Spleen (tissue), 11 donors: ENCODE measurements at regions not wholly inside any gene's neighbourhood (a gene's known extent, or its start where the extent isn't known, plus 50 kb on each side); places are given as distances from the start of the nearest gene placed in this dataset.

Source experiments
- DNase-seq: peaks from one replicate; pipeline ENCODE4 v3.0.0-alpha.2; 2020
- H3K27ac ChIP-seq, 8 donors: fragments of 200-600 bp; sonication (generic) in 7 of 8; 1 replicate in 4 of 8; 2 replicates in 4 of 8; pipeline versions ENCODE4 v1.5.0 to v1.8.0; 2016 to 2021; ENCODE audit warnings: inconsistent platforms in 4 of 8, mild to moderate bottlenecking in 4 of 8, moderate library complexity in 1 of 8
- H3K27me3 ChIP-seq, 7 donors: fragments of 200-600 bp; sonication (generic) in 6 of 7; replicated peaks in 1 of 7; 1 replicate in 4 of 7; 2 replicates in 3 of 7; pipeline versions ENCODE4 v1.5.0 to v1.8.0; 2016 to 2021; ENCODE audit warnings: inconsistent platforms in 3 of 7, mild to moderate bottlenecking in 1 of 7
- H3K36me3 ChIP-seq, 6 donors: fragments of 200-600 bp; sonication (generic) in 5 of 6; 1 replicate in 4 of 6; 2 replicates in 2 of 6; pipeline versions ENCODE4 v1.5.0 to v1.8.0; 2016 to 2021; ENCODE audit warnings: inconsistent platforms in 2 of 6
- H3K4me1 ChIP-seq, 6 donors: fragments of 200-600 bp; sonication (generic) in 5 of 6; 1 replicate in 3 of 6; 2 replicates in 3 of 6; pipeline versions ENCODE4 v1.5.0 to v1.8.0; 2016 to 2021; ENCODE audit warnings: inconsistent platforms in 3 of 6
- H3K4me3 ChIP-seq, 8 donors: fragments of 200-600 bp; sonication (generic) in 7 of 8; 1 replicate in 4 of 8; 2 replicates in 4 of 8; pipeline versions ENCODE4 v1.5.0 to v1.8.0; 2016 to 2021; ENCODE audit warnings: inconsistent platforms in 4 of 8, mild to moderate bottlenecking in 4 of 8, moderate library complexity in 2 of 8
- H3K9me3 ChIP-seq, 8 donors: fragments of 200-600 bp; sonication (generic) in 7 of 8; 1 replicate in 4 of 8; 2 replicates in 4 of 8; pipeline versions ENCODE4 v1.5.0 to v1.8.0; 2016 to 2021; ENCODE audit warnings: inconsistent platforms in 4 of 8
- POLR2A ChIP-seq, 3 donors: fragments of 450-650 bp; IDR thresholded peaks; one replicate each; pipeline ENCODE4 v1.5.1; 2017; ENCODE audit warnings: antibody characterized with exemption in 3 of 3, mild to moderate bottlenecking in 1 of 3
- POLR2AphosphoS5 ChIP-seq, 3 donors: sonication (generic); formaldehyde crosslinking; IDR thresholded peaks; one replicate each; pipeline ENCODE4 v1.5.1; 2017; ENCODE audit warnings: antibody characterized with exemption in 3 of 3
- WGBS, 5 donors: extraction: QIAGEN DNeasy Blood & Tissue Kit in 3 of 5; methylation state at CpG; one replicate each; pipeline versions ENCODE4 v1.1.5 to v1.1.7; 2013 to 2018; 5-methylcytosine and 5-hydroxymethylcytosine counted together
- intact Hi-C: fragments of 100-400 bp; cut with DNase I; formaldehyde crosslinking; loops from one replicate; pipeline ENCODE4 v1.15.0; 2023; ENCODE audit warnings: low total_unique reads
- TF ChIP-seq, protein P1 (sequence below), 11 experiments: fragments of 200-600 bp in 7 of 11; fragments of 450-650 bp in 4 of 11; sonication (generic) in 4 of 11; IDR thresholded peaks in 8 of 11; conservative IDR thresholded peaks in 3 of 11; 1 replicate in 7 of 11; 2 replicates in 4 of 11; pipeline versions ENCODE4 v1.4.0 to v1.8.0; 2016 to 2021; ENCODE audit warnings: antibody characterized with exemption in 11 of 11, inconsistent platforms in 4 of 11, mild to moderate bottlenecking in 1 of 11
- donor health status: healthy with polysubstance abuse.
- donor health status: DM: no; HTN: no; CAD: no; lungs with moderate emphysema.
- donor health status: DM: no; HTN: no; CAD: no.
- donor health status: Bipolar disorder and iron deficiency.
- donor health status: healthy.
- donor health status: DM: no; HTN: no; CAD: no.
- donor health status: DM: yes; HTN: yes; CAD: no.

DNA sequence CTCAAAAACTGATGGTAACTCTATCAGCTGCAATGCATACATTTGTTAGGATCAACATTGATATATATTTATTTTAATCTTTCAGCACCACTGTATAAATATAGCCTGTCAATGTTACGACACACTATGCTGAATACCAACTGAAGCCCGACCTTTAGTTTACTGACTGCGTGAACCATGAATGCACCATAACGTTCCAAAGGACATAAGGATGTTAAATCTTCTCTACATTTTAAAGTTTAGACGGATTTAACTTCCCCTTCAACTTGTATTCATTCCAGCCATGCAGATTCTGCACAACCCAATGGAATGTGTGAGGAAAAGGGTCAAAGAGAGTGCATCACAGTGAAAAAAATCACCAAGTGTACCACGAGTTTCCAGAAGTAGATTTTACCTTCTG lies 489.5 kb downstream of the IRS1 start:
- peaks cover 0 to 4% (median 0%) of the 10 kb centered on the region in 6 donors for H3K4me1 ChIP-seq
- intact Hi-C loops = no loop called here
- no peak overlapping the region for H3K4me3 ChIP-seq
- no peaks in the 10 kb centered on the region for H3K36me3 ChIP-seq
- no peak overlapping the region for H3K27ac ChIP-seq
- WGBS, 5 donors = 64 to 74% (median 69%) methylated on average over 6 of the region's 6 CpGs
- peaks cover 0 to 11% (median 0%) of the 10 kb centered on the region in 7 donors for H3K27me3 ChIP-seq
- no peak for DNase-seq
- no peak for TF ChIP-seq POLR2A (IDR thresholded peaks at IDR 0.05)
- no peaks in the 10 kb centered on the region for H3K9me3 ChIP-seq

DNA sequence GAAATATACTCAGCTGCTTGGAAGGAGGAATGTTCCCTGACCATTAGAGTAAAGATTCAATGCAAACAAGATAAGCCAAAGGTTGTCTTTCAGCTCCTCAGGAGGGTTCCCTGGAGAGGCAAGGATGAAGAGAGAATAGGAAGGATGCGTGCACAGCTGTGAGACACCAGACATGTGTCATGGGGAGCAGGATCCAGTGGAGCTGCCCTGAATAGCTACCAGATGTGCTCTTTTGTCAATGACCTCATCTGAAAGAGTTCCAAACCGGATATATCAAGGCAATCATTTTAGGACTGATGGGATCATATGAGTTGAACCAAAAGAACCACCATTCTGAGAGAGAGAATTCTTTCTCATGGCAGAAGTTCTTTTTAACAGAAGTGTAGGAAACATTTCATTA lies 490.6 kb downstream of the IRS1 start:
- peaks cover 0 to 4% (median 0%) of the 10 kb centered on the region in 6 donors for H3K4me1 ChIP-seq

DNA sequence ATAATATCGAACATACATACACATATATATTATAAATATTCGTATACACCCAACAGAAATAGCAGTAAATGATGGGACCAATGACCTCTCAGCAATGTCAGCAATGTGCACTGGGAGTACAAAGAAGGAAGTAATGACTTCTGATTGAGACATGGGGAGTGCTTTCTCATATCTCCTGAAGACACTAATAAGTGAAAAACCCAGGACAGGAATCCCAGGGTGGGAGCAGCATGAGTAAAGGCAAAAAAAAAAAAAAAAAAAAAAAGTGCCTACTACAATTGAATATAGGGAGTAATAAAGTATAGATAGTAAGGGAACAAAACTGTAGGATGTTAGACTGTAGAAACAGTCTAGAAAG lies 491.3 kb downstream of the IRS1 start:
- H3K4me3 ChIP-seq = no peak overlapping the region
- no peaks in the 10 kb centered on the region for H3K9me3 ChIP-seq
- 88 to 94% (median 92%) methylated on average over 2 of the region's 2 CpGs for WGBS, 5 donors
- TF ChIP-seq POLR2A (IDR thresholded peaks at IDR 0.05) = no peak
- TF ChIP-seq, protein P1, sequence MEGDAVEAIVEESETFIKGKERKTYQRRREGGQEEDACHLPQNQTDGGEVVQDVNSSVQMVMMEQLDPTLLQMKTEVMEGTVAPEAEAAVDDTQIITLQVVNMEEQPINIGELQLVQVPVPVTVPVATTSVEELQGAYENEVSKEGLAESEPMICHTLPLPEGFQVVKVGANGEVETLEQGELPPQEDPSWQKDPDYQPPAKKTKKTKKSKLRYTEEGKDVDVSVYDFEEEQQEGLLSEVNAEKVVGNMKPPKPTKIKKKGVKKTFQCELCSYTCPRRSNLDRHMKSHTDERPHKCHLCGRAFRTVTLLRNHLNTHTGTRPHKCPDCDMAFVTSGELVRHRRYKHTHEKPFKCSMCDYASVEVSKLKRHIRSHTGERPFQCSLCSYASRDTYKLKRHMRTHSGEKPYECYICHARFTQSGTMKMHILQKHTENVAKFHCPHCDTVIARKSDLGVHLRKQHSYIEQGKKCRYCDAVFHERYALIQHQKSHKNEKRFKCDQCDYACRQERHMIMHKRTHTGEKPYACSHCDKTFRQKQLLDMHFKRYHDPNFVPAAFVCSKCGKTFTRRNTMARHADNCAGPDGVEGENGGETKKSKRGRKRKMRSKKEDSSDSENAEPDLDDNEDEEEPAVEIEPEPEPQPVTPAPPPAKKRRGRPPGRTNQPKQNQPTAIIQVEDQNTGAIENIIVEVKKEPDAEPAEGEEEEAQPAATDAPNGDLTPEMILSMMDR (IDR thresholded peaks at IDR 0.05 in 8 of 11, conservative IDR thresholded peaks at IDR 0.05 in 3 of 11) = no peak
- TF ChIP-seq POLR2AphosphoS5 (IDR thresholded peaks at IDR 0.05) = no peak
- H3K36me3 ChIP-seq = no peaks in the 10 kb centered on the region
- DNase-seq = no peak
- peaks cover 0 to 4% (median 0%) of the 10 kb centered on the region in 6 donors for H3K4me1 ChIP-seq
- H3K27ac ChIP-seq = no peak overlapping the region
- H3K27me3 ChIP-seq = peaks cover 0 to 8% (median 0%) of the 10 kb centered on the region in 7 donors
- intact Hi-C loops = no loop called here

More for the DNA sequence above, 490.6 kb downstream of the IRS1 start:
- peaks cover 0 to 8% (median 0%) of the 10 kb centered on the region in 7 donors for H3K27me3 ChIP-seq
- no peak overlapping the region for H3K4me3 ChIP-seq
- H3K27ac ChIP-seq = no peak overlapping the region
- no peaks in the 10 kb centered on the region for H3K36me3 ChIP-seq
- no peaks in the 10 kb centered on the region for H3K9me3 ChIP-seq
- TF ChIP-seq POLR2AphosphoS5 (IDR thresholded peaks at IDR 0.05) = no peak
- TF ChIP-seq, protein P1 (IDR thresholded peaks at IDR 0.05 in 8 of 11, conservative IDR thresholded peaks at IDR 0.05 in 3 of 11) = no peak
- no peak for TF ChIP-seq POLR2A (IDR thresholded peaks at IDR 0.05)
- no peak for DNase-seq
- intact Hi-C loops = no loop called here
- WGBS, 5 donors = 48 to 84% (median 74%) methylated on average over 2 of the region's 2 CpGs

DNA sequence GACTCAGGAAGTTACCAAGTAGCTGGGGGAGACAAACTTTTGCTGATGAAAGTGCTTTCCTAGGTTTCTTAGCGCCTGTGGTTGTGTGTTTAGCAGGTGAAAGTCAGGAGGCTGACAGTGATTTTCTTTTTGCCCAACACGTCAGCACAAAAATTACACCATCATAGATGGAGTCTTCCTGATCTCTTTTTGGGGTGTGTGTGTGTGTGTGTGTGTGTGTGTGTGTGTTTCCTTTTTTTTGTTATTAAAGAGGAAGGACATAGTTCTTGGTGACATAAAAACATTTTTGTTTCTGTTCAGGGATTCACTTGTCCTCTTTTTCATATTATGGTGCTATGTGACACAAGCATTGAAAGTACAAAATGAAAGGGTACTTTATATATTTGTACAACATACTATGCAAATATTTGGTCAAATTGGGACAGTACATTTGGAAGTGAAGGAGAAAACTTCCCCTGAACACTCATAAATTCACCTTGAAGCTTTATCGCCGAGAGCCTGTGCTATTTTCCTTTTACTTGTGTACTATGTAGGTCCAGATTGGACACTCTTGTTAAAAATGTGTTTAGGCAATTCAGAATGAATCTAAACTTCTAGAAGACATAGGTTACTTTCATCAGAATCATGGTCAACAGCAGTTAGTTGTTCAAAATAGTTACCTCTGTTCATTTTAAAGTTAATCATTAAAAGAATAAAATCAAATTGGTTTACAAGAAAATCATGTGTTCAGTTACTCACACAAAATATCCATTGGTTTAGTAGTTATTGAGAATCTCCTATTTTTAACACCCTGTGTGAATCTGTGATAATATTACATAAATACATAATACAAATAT lies 491.9 kb downstream of the IRS1 start:
- WGBS, 5 donors = 52 to 66% (median 62%) methylated on average over 4 of the region's 4 CpGs
- intact Hi-C loops = no loop called here
- DNase-seq = no peak
- H3K9me3 ChIP-seq = no peaks in the 10 kb centered on the region
- peaks cover 0 to 8% (median 0%) of the 10 kb centered on the region in 7 donors for H3K27me3 ChIP-seq
- TF ChIP-seq POLR2A (IDR thresholded peaks at IDR 0.05) (no peak), POLR2AphosphoS5 (IDR thresholded peaks at IDR 0.05) (no peak)
- TF ChIP-seq, protein P1 (IDR thresholded peaks at IDR 0.05 in 8 of 11, conservative IDR thresholded peaks at IDR 0.05 in 3 of 11) = no peak
- peaks cover 0 to 4% (median 0%) of the 10 kb centered on the region in 6 donors for H3K4me1 ChIP-seq
- H3K27ac ChIP-seq = no peak overlapping the region
- H3K4me3 ChIP-seq = no peak overlapping the region
- no peaks in the 10 kb centered on the region for H3K36me3 ChIP-seq
